ENCODE measurements at regions not wholly inside any gene's neighbourhood (a gene's known extent, or its start where the extent isn't known, plus 50 kb on each side); places are given as distances from the start of the nearest gene placed in this dataset.

DNA sequence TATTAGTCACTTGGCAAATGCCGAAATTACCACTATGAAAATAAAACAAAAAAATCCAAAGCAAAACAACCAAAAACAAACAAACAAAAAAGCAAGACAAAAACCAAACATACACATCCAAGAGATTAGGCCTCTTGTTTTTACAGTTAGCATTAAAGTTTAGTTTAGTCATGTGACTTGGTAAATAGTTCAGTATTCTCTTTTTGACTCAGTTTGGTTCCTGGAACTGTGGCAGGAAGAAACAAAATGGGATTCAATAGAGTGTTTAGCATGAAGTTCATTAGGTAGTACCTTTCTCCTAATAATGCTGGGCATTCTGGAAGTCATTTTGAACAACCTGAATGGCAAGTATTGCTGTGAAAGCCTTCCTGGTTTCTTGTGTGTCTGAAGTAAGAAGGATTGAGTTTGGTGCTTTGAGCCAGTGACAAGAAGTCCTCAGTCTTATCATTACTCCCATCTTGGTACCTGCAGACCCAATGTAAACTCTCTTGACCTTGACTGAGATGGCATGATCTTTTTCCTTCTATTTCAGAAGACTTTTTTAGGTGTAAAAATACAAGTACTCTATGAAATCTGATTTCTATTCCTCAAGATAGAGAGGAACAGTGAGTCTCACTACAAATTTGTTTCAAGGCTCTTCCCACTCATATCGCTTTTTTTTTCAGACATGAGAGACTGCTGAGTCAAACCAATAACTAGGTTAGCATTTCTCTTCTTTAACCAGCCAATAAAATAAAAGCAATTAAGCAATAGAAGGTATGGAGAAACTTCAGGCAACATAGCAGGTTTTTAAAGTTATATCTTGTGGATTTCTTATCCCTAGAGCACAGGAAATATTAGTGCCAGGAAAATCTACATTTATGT is 223.6 kb upstream of the PREP start:
- H3K4me3 ChIP-seq (ENCODE audit: low read depth, low read length), result no peak overlapping the region
- DNase-seq (ENCODE audit: low read depth), result no peak
- no peak for TF ChIP-seq POLR2A (IDR thresholded peaks at IDR 0.05; ENCODE audit: extremely low read depth, insufficient read length)
- TF ChIP-seq CTCF (IDR thresholded peaks at IDR 0.05; ENCODE audit: low read depth, low read length), result no peak
- TF ChIP-seq, protein P1, sequence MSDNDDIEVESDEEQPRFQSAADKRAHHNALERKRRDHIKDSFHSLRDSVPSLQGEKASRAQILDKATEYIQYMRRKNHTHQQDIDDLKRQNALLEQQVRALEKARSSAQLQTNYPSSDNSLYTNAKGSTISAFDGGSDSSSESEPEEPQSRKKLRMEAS (IDR thresholded peaks at IDR 0.05; ENCODE audit: low read depth, low read length), result no peak
- no peak for TF ChIP-seq MYC (IDR thresholded peaks at IDR 0.05; ENCODE audit: low read depth, low read length)

GRCh38 chr6:105624021-105624420 is 221.1 kb upstream of the PREP start:
- H3K4me3 ChIP-seq (ENCODE audit: low read depth, low read length), result no peak overlapping the region
- TF ChIP-seq, protein P1 (IDR thresholded peaks at IDR 0.05; ENCODE audit: low read depth, low read length), result no peak
- no peak for TF ChIP-seq MYC (IDR thresholded peaks at IDR 0.05; ENCODE audit: low read depth, low read length)
- TF ChIP-seq CTCF (IDR thresholded peaks at IDR 0.05; ENCODE audit: low read depth, low read length), result no peak
- no peak for TF ChIP-seq POLR2A (IDR thresholded peaks at IDR 0.05; ENCODE audit: extremely low read depth, insufficient read length)
- no peak for DNase-seq (ENCODE audit: low read depth)

DNA sequence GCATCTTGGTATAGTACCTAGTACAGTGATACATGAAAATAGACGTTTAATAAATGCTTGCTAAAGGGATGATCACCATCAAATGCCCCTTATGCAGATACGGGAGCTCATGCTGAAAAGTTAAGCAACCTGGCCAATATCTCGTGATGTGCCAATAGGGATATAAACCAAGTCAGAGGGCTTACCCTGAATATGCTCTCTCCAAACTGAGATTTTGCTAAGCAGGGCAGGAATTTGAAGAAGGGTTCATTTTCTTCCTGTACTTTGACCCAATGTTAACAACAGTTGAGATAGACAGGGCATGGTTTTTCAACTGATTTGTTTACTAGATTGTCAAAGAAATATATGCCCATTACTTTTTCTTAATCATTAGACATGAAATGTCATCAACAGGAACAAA is 219.3 kb upstream of the PREP start:
- TF ChIP-seq, protein P1 (IDR thresholded peaks at IDR 0.05; ENCODE audit: low read depth, low read length), result no peak
- no peak for TF ChIP-seq CTCF (IDR thresholded peaks at IDR 0.05; ENCODE audit: low read depth, low read length)
- TF ChIP-seq MYC (IDR thresholded peaks at IDR 0.05; ENCODE audit: low read depth, low read length), result no peak
- no peak for TF ChIP-seq POLR2A (IDR thresholded peaks at IDR 0.05; ENCODE audit: extremely low read depth, insufficient read length)
- no peak for DNase-seq (ENCODE audit: low read depth)

DNA sequence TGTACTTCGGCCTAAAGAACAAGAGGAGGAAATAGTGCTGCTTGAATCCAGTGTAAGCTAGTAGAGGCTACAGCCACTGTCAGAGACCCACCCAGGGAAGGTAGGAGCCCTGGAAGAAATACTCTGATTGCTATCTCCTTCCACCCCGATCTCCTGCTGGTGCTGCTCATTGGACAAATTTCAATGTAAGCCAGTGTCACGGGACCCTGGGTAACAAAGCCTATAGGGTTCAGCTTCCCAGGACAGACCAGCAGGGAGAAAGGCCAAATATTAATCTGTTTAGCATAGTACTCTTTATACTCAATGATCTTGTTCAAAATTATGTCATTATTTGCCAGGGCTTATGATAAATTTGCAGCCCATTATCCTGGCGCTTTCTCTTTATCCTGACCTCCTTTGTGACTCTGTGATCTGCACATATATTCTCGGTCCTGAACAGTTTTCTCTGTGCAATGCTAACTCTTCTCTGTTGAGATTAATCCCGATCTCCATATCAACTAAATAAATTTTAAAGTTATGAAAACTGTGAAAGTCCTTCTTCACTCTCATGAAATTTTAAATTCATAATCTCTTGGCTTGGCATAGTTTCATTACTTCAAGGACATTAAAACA is 218.8 kb upstream of the PREP start:
- H3K4me3 ChIP-seq (ENCODE audit: low read depth, low read length), result no peak overlapping the region
- no peak for DNase-seq (ENCODE audit: low read depth)
- TF ChIP-seq, protein P1 (IDR thresholded peaks at IDR 0.05; ENCODE audit: low read depth, low read length), result no peak
- TF ChIP-seq CTCF (IDR thresholded peaks at IDR 0.05; ENCODE audit: low read depth, low read length) (no peak), MYC (IDR thresholded peaks at IDR 0.05; ENCODE audit: low read depth, low read length) (no peak), POLR2A (IDR thresholded peaks at IDR 0.05; ENCODE audit: extremely low read depth, insufficient read length) (no peak)

More for the DNA sequence above, 219.3 kb upstream of the PREP start:
- no peak overlapping the region for H3K4me3 ChIP-seq (ENCODE audit: low read depth, low read length)

- no peak overlapping the region for H3K4me3 ChIP-seq (ENCODE audit: low read depth, low read length)
- no peak for DNase-seq (ENCODE audit: low read depth)
- no peak for TF ChIP-seq CTCF (IDR thresholded peaks at IDR 0.05; ENCODE audit: low read depth, low read length)
- TF ChIP-seq MYC (IDR thresholded peaks at IDR 0.05; ENCODE audit: low read depth, low read length), result no peak
- TF ChIP-seq, protein P1 (IDR thresholded peaks at IDR 0.05; ENCODE audit: low read depth, low read length), result no peak
These were observed 218.0 kb upstream of the PREP start for GRCh38 chr6:105620878-105621277.
